C1 segment of cervical spinal cord (tissue), 14 donors: ENCODE measurements at regions not wholly inside any gene's neighbourhood (a gene's known extent, or its start where the extent isn't known, plus 50 kb on each side); places are given as distances from the start of the nearest gene placed in this dataset.
"Not testable (repeated sequence)": the region's sequence is repeated elsewhere in the genome, so short reads cannot be mapped to it uniquely, and the experiment has no call there.

ENCODE experiments used
- DNase-seq, 14 donors: peaks; one replicate each; lab custom pipeline; 2025; lab: John Stamatoyannopoulos, UW

- no peak for DNase-seq
Measured at GRCh38 chr9:7739595-7739994, 60.0 kb downstream of the DMAC1 start.

GRCh38 chr9:7735311-7735710 is 64.3 kb downstream of the DMAC1 start:
- DNase-seq, result no peak

GRCh38 chr9:7730164-7730445 is 69.5 kb downstream of the DMAC1 start:
- no peak for DNase-seq

- DNase-seq, result no peak
Measured at GRCh38 chr9:7729371-7730163, 70.0 kb downstream of the DMAC1 start.

- no peak for DNase-seq
Measured at GRCh38 chr9:7721291-7721690, 78.3 kb downstream of the DMAC1 start.

GRCh38 chr9:7713088-7713487 is 86.5 kb downstream of the DMAC1 start:
- not testable (repeated sequence) for DNase-seq

- no peak for DNase-seq
Measured at GRCh38 chr9:7710686-7711085, 88.9 kb downstream of the DMAC1 start.

GRCh38 chr9:7707934-7708333 is 91.6 kb downstream of the DMAC1 start:
- DNase-seq, result no peak

GRCh38 chr9:7704543-7704942 is 95.0 kb downstream of the DMAC1 start:
- no peak for DNase-seq

GRCh38 chr9:7691909-7692308 is 107.7 kb downstream of the DMAC1 start:
- no peak for DNase-seq

GRCh38 chr9:7690014-7690413 is 109.6 kb downstream of the DMAC1 start:
- no peak for DNase-seq

GRCh38 chr9:7688626-7689025 is 111.0 kb downstream of the DMAC1 start:
- DNase-seq, result no peak

- no peak for DNase-seq
Measured at GRCh38 chr9:7676609-7677156, 122.9 kb downstream of the DMAC1 start.

GRCh38 chr9:7671847-7672246 is 127.7 kb downstream of the DMAC1 start:
- no peak for DNase-seq

- DNase-seq, result no peak
Measured at GRCh38 chr9:7668541-7668940, 131.0 kb downstream of the DMAC1 start.

GRCh38 chr9:7665874-7666273 is 133.7 kb downstream of the DMAC1 start:
- no peak for DNase-seq

- no peak for DNase-seq
Measured at GRCh38 chr9:7659766-7660165, 139.8 kb downstream of the DMAC1 start.

GRCh38 chr9:7656636-7657035 is 142.9 kb downstream of the DMAC1 start:
- DNase-seq, result peak in 4 of 14 donors; percentile 2 to 32 (median 20)

- peak in 1 of 14 donors; percentile 34 for DNase-seq
Measured at GRCh38 chr9:7653262-7653661, 146.3 kb downstream of the DMAC1 start.

- DNase-seq, result no peak
Measured at GRCh38 chr9:7640231-7640630, 159.3 kb downstream of the DMAC1 start.

GRCh38 chr9:7639471-7639870 is 160.1 kb downstream of the DMAC1 start:
- DNase-seq, result no peak

- DNase-seq, result no peak
Measured at GRCh38 chr9:7636838-7637467, 162.6 kb downstream of the DMAC1 start.

- DNase-seq, result no peak
Measured at GRCh38 chr9:7636309-7636708, 163.3 kb downstream of the DMAC1 start.
